ENCODE measurements at regions not wholly inside any gene's neighbourhood (a gene's known extent, or its start where the extent isn't known, plus 50 kb on each side); places are given as distances from the start of the nearest gene placed in this dataset.

GRCh38 chr15:60255390-60255789, 142.4 kb downstream of the ANXA2 start:
- DNase-seq (no peak), ATAC-seq (replicated peaks in 1 of 4) (peak in 2 of 4 experiments; percentile 27 to 42)
- H3K9me3 ChIP-seq, result no peaks in the 10 kb centered on the region
- Mint-ChIP-seq H3K36me3 (no peaks in the 10 kb centered on the region), H3K4me1 (no peaks in the 10 kb centered on the region), H3K4me3 (no peak overlapping the region), H3K27ac (no peak overlapping the region), H3K27me3 (peaks cover 25 to 36% of the 10 kb centered on the region in 2 donors), H3K9me3 (no peaks in the 10 kb centered on the region)
- WGBS (ENCODE audit: insufficient coverage), result 17% methylated on average over 2 of the region's 2 CpGs
- no peaks in the 10 kb centered on the region for H3K4me1 ChIP-seq (ENCODE audit: control insufficient read depth in 1 of 2, extremely low read depth in 1 of 2, insufficient read depth in 2 of 2, low read length in 2 of 2)
- no peak overlapping the region for H3K4me3 ChIP-seq (ENCODE audit: control insufficient read depth in 1 of 2, extremely low read depth in 1 of 2, low read length in 1 of 2)
- ChIA-PET CTCF (no interaction called here), POLR2A (no interaction called here)
- H3K27ac ChIP-seq (ENCODE audit: low read length), result no peak overlapping the region
- H3K27me3 ChIP-seq (replicated peaks in 1 of 2; ENCODE audit: control insufficient read depth in 2 of 2, extremely low read depth in 1 of 2, insufficient read depth in 2 of 2, low read length in 1 of 2), result no peaks in the 10 kb centered on the region
- H3K36me3 ChIP-seq (ENCODE audit: control insufficient read depth in 2 of 2, extremely low read depth in 1 of 2, insufficient read depth in 1 of 2, low read length in 1 of 2), result no peaks in the 10 kb centered on the region

GRCh38 chr15:60257591-60258159, 140.1 kb downstream of the ANXA2 start:
- CTCF ChIA-PET, result no interaction called here

GRCh38 chr15:60259469-60259868, 138.3 kb downstream of the ANXA2 start:
- H3K36me3 Mint-ChIP-seq, result no peaks in the 10 kb centered on the region
- Histone ChIP-seq H3K27me3 (replicated peaks in 1 of 2; ENCODE audit: control insufficient read depth in 2 of 2, extremely low read depth in 1 of 2, insufficient read depth in 2 of 2, low read length in 1 of 2) (peaks cover 0 to 2% of the 10 kb centered on the region in 2 experiments), H3K9me3 (no peaks in the 10 kb centered on the region), H3K27ac (ENCODE audit: low read length) (no peak overlapping the region), H3K4me3 (ENCODE audit: control insufficient read depth in 1 of 2, extremely low read depth in 1 of 2, low read length in 1 of 2) (no peak overlapping the region), H3K36me3 (ENCODE audit: control insufficient read depth in 2 of 2, extremely low read depth in 1 of 2, insufficient read depth in 1 of 2, low read length in 1 of 2) (no peaks in the 10 kb centered on the region), H3K4me1 (ENCODE audit: control insufficient read depth in 1 of 2, extremely low read depth in 1 of 2, insufficient read depth in 2 of 2, low read length in 2 of 2) (no peaks in the 10 kb centered on the region)
- ATAC-seq (replicated peaks in 1 of 4) (no peak), DNase-seq (no peak)
- POLR2A ChIA-PET, result no interaction called here
- H3K4me3 Mint-ChIP-seq, result no peak overlapping the region
- H3K9me3 Mint-ChIP-seq, result no peaks in the 10 kb centered on the region
- H3K4me1 Mint-ChIP-seq, result no peaks in the 10 kb centered on the region
- CTCF ChIA-PET, result no interaction called here
- no peak overlapping the region for H3K27ac Mint-ChIP-seq
- no CpG with 5 or more reads among the region's 1 CpG for WGBS (ENCODE audit: insufficient coverage)
- peaks cover 9 to 27% of the 10 kb centered on the region in 2 donors for H3K27me3 Mint-ChIP-seq

More at GRCh38 chr15:60257591-60258159, 140.1 kb downstream of the ANXA2 start:
- no peak overlapping the region for H3K4me3 ChIP-seq (ENCODE audit: control insufficient read depth in 1 of 2, extremely low read depth in 1 of 2, low read length in 1 of 2)
- ATAC-seq (replicated peaks in 1 of 4), result no peak
- H3K9me3 Mint-ChIP-seq, result no peaks in the 10 kb centered on the region
- H3K9me3 ChIP-seq, result no peaks in the 10 kb centered on the region
- H3K27me3 Mint-ChIP-seq, result peaks cover 21 to 28% of the 10 kb centered on the region in 2 donors
- no peaks in the 10 kb centered on the region for H3K36me3 Mint-ChIP-seq
- no peak for DNase-seq
- WGBS (ENCODE audit: insufficient coverage), result no CpG with 5 or more reads among the region's 5 CpGs
- no peaks in the 10 kb centered on the region for H3K4me1 Mint-ChIP-seq
- POLR2A ChIA-PET, result no interaction called here
- H3K27ac Mint-ChIP-seq, result no peak overlapping the region
- H3K4me1 ChIP-seq (ENCODE audit: control insufficient read depth in 1 of 2, extremely low read depth in 1 of 2, insufficient read depth in 2 of 2, low read length in 2 of 2), result no peaks in the 10 kb centered on the region
- H3K27me3 ChIP-seq (replicated peaks in 1 of 2; ENCODE audit: control insufficient read depth in 2 of 2, extremely low read depth in 1 of 2, insufficient read depth in 2 of 2, low read length in 1 of 2), result peaks cover 0 to 2% of the 10 kb centered on the region in 2 experiments
- H3K27ac ChIP-seq (ENCODE audit: low read length), result no peak overlapping the region
- H3K36me3 ChIP-seq (ENCODE audit: control insufficient read depth in 2 of 2, extremely low read depth in 1 of 2, insufficient read depth in 1 of 2, low read length in 1 of 2), result no peaks in the 10 kb centered on the region
- H3K4me3 Mint-ChIP-seq, result no peak overlapping the region

- ATAC-seq (replicated peaks in 1 of 4) (no peak), DNase-seq (no peak)
- peaks cover 13 to 14% of the 10 kb centered on the region in 2 donors for H3K27me3 Mint-ChIP-seq
- no peaks in the 10 kb centered on the region for H3K4me1 Mint-ChIP-seq
- Histone ChIP-seq H3K9me3 (no peaks in the 10 kb centered on the region), H3K36me3 (ENCODE audit: control insufficient read depth in 2 of 2, extremely low read depth in 1 of 2, insufficient read depth in 1 of 2, low read length in 1 of 2) (no peaks in the 10 kb centered on the region), H3K4me3 (ENCODE audit: control insufficient read depth in 1 of 2, extremely low read depth in 1 of 2, low read length in 1 of 2) (no peak overlapping the region), H3K27ac (ENCODE audit: low read length) (no peak overlapping the region), H3K4me1 (ENCODE audit: control insufficient read depth in 1 of 2, extremely low read depth in 1 of 2, insufficient read depth in 2 of 2, low read length in 2 of 2) (no peaks in the 10 kb centered on the region), H3K27me3 (replicated peaks in 1 of 2; ENCODE audit: control insufficient read depth in 2 of 2, extremely low read depth in 1 of 2, insufficient read depth in 2 of 2, low read length in 1 of 2) (peaks cover 0 to 4% of the 10 kb centered on the region in 2 experiments)
- H3K9me3 Mint-ChIP-seq, result no peaks in the 10 kb centered on the region
- ChIA-PET CTCF (no interaction called here), POLR2A (no interaction called here)
- H3K27ac Mint-ChIP-seq, result no peak overlapping the region
- 86% methylated on average over 3 of the region's 4 CpGs for WGBS (ENCODE audit: insufficient coverage)
- no peak overlapping the region for H3K4me3 Mint-ChIP-seq
- H3K36me3 Mint-ChIP-seq, result no peaks in the 10 kb centered on the region
Measured at GRCh38 chr15:60264088-60264487, 133.7 kb downstream of the ANXA2 start.

GRCh38 chr15:60264566-60264965, 133.2 kb downstream of the ANXA2 start:
- H3K4me1 Mint-ChIP-seq, result no peaks in the 10 kb centered on the region
- ChIA-PET CTCF (interaction anchor here in 1 of 2 donors (0.5 kb wide), 1 partner anchor 72 kb away, joined by 5 read pairs; no protein-coding TSS in a partner anchor), POLR2A (no interaction called here)
- DNase-seq (no peak), ATAC-seq (replicated peaks in 1 of 4) (no peak)
- Histone ChIP-seq H3K36me3 (ENCODE audit: control insufficient read depth in 2 of 2, extremely low read depth in 1 of 2, insufficient read depth in 1 of 2, low read length in 1 of 2) (no peaks in the 10 kb centered on the region), H3K4me1 (ENCODE audit: control insufficient read depth in 1 of 2, extremely low read depth in 1 of 2, insufficient read depth in 2 of 2, low read length in 2 of 2) (no peaks in the 10 kb centered on the region), H3K27ac (ENCODE audit: low read length) (no peak overlapping the region), H3K9me3 (no peaks in the 10 kb centered on the region), H3K27me3 (replicated peaks in 1 of 2; ENCODE audit: control insufficient read depth in 2 of 2, extremely low read depth in 1 of 2, insufficient read depth in 2 of 2, low read length in 1 of 2) (peaks cover 0 to 4% of the 10 kb centered on the region in 2 experiments), H3K4me3 (ENCODE audit: control insufficient read depth in 1 of 2, extremely low read depth in 1 of 2, low read length in 1 of 2) (no peak overlapping the region)
- no peaks in the 10 kb centered on the region for H3K36me3 Mint-ChIP-seq
- H3K4me3 Mint-ChIP-seq, result no peak overlapping the region
- WGBS (ENCODE audit: insufficient coverage), result 77% methylated on average over 2 of the region's 4 CpGs
- H3K27ac Mint-ChIP-seq, result no peak overlapping the region
- peaks cover 10 to 14% of the 10 kb centered on the region in 2 donors for H3K27me3 Mint-ChIP-seq
- no peaks in the 10 kb centered on the region for H3K9me3 Mint-ChIP-seq

- H3K4me3 Mint-ChIP-seq, result no peak overlapping the region
- no peak overlapping the region for H3K4me3 ChIP-seq (ENCODE audit: control insufficient read depth in 1 of 2, extremely low read depth in 1 of 2, low read length in 1 of 2)
- H3K9me3 ChIP-seq, result no peaks in the 10 kb centered on the region
- peaks cover 0 to 4% of the 10 kb centered on the region in 2 experiments for H3K27me3 ChIP-seq (replicated peaks in 1 of 2; ENCODE audit: control insufficient read depth in 2 of 2, extremely low read depth in 1 of 2, insufficient read depth in 2 of 2, low read length in 1 of 2)
- H3K36me3 ChIP-seq (ENCODE audit: control insufficient read depth in 2 of 2, extremely low read depth in 1 of 2, insufficient read depth in 1 of 2, low read length in 1 of 2), result no peaks in the 10 kb centered on the region
- no peaks in the 10 kb centered on the region for H3K4me1 ChIP-seq (ENCODE audit: control insufficient read depth in 1 of 2, extremely low read depth in 1 of 2, insufficient read depth in 2 of 2, low read length in 2 of 2)
- no peak overlapping the region for H3K27ac Mint-ChIP-seq
- no peak for DNase-seq
- H3K4me1 Mint-ChIP-seq, result no peaks in the 10 kb centered on the region
- H3K27ac ChIP-seq (ENCODE audit: low read length), result no peak overlapping the region
- ChIA-PET POLR2A (no interaction called here), CTCF (interaction anchor here in 1 of 2 donors (0.5 kb wide), 1 partner anchor 71 kb away, joined by 5 read pairs; no protein-coding TSS in a partner anchor)
- no peak for ATAC-seq (replicated peaks in 1 of 4)
- no peaks in the 10 kb centered on the region for H3K36me3 Mint-ChIP-seq
- H3K27me3 Mint-ChIP-seq, result peaks cover 10 to 14% of the 10 kb centered on the region in 2 donors
- no peaks in the 10 kb centered on the region for H3K9me3 Mint-ChIP-seq
Measured at GRCh38 chr15:60265057-60265456, 132.7 kb downstream of the ANXA2 start.

- no peak overlapping the region for H3K27ac Mint-ChIP-seq
- ChIA-PET POLR2A (no interaction called here), CTCF (no interaction called here)
- Histone ChIP-seq H3K36me3 (ENCODE audit: control insufficient read depth in 2 of 2, extremely low read depth in 1 of 2, insufficient read depth in 1 of 2, low read length in 1 of 2) (no peaks in the 10 kb centered on the region), H3K4me1 (ENCODE audit: control insufficient read depth in 1 of 2, extremely low read depth in 1 of 2, insufficient read depth in 2 of 2, low read length in 2 of 2) (no peaks in the 10 kb centered on the region), H3K9me3 (peaks cover 5% of the 10 kb centered on the region), H3K27me3 (replicated peaks in 1 of 2; ENCODE audit: control insufficient read depth in 2 of 2, extremely low read depth in 1 of 2, insufficient read depth in 2 of 2, low read length in 1 of 2) (peaks cover 0 to 9% of the 10 kb centered on the region in 2 experiments), H3K4me3 (ENCODE audit: control insufficient read depth in 1 of 2, extremely low read depth in 1 of 2, low read length in 1 of 2) (no peak overlapping the region), H3K27ac (ENCODE audit: low read length) (no peak overlapping the region)
- no peak for ATAC-seq (replicated peaks in 1 of 4)
- no peak overlapping the region for H3K4me3 Mint-ChIP-seq
- peaks cover 7% of the 10 kb centered on the region for H3K36me3 Mint-ChIP-seq
- H3K4me1 Mint-ChIP-seq, result no peaks in the 10 kb centered on the region
- 88% methylated on average over 1 of the region's 2 CpGs for WGBS (ENCODE audit: insufficient coverage)
- DNase-seq, result peak in 1 of 35 experiments; percentile 2
- peaks cover 4 to 18% (median 13%) of the 10 kb centered on the region in 3 donors for H3K9me3 Mint-ChIP-seq
- H3K27me3 Mint-ChIP-seq, result peaks cover 16 to 23% of the 10 kb centered on the region in 2 donors
Measured at GRCh38 chr15:60272623-60273022, 125.2 kb downstream of the ANXA2 start.
